GM21390 (cell line): ENCODE measurements at regions not wholly inside any gene's neighbourhood (a gene's known extent, or its start where the extent isn't known, plus 50 kb on each side); places are given as distances from the start of the nearest gene placed in this dataset.
"Not testable (repeated sequence)": the region's sequence is repeated elsewhere in the genome, so short reads cannot be mapped to it uniquely, and the experiment has no call there.

ENCODE experiments used
- ATAC-seq: cut with Tn5 transposase; IDR thresholded peaks from one replicate; pipeline ENCODE4 v1.9.1; 2021; ENCODE audit not compliant: unreplicated experiment

DNA sequence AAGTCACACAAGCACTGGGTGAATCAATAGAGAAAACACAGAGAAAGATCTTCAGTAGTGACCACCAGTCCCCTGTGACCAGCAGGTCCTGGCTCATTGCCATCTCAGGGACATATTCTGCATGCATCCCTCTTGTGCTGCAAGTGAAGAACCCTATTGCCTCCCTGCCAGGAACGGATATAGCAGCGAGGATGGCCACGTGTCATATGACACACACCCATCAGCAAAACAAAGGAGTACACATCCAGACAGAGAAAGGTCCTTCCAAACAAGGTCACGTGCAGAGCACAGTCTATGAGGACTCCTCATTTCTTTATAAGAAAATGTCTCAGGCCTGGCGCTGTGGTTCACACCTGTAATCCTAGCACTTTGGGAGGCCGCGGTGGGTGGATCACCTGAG, 638.4 kb downstream of the FLRT2 start:
- ATAC-seq, result no peak

DNA sequence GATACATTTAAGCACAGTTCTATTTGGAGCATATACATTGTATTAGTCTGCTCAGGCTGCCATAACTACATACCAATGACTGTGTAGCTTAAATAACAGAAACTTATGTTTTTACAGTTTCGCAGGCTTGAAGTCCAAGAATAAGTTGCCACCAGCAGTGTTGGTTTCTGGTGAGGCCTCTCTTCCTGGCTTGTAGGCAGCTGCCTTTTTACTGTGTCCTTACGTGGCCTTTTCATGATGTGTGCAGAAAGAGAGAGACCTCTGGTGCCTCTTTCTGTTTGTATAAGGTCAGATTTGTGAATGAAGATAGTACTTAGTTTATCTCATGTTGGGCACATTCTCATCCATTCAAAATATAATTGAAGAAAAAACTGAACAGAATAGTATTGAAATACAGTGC, 636.6 kb downstream of the FLRT2 start:
- ATAC-seq, result no peak

DNA sequence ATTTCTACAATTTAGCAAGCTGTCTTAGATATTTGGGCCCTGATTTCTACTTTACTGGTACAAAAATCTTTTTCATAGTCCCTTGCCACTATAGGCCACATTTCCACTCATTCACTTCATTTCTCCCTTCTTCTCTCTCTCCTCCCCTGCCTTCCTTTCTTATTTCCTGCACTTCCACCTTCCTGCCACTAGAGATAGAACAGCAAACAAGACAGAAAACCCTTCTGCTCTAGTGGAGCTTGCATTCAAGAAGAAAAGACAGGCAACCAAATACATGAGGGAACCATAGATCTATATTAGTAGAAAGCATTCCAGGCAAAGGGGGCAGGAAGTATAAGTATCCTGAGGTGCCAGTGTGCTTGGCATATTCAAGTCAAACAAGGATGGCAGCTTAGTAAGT, 623.5 kb downstream of the FLRT2 start:
- ATAC-seq, result no peak

DNA sequence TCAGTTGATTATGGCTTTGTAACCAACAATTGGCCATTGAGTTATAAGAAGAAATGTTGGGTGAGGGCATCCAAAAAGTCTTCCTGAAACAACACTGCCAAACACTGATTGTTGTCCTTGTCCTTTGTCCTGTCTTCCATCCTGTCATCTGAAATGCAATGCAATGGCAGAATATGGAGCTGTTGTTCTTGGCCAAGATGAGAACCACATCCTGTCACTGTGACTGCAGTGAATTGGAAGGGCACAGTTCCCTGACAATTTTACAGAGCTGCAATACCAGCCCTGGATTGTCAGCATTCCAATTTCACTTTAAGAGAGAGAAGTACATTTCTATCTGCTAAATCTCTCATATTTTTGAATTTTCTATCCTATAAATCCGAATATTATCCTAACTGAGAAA, 613.3 kb downstream of the FLRT2 start:
- no peak for ATAC-seq

DNA sequence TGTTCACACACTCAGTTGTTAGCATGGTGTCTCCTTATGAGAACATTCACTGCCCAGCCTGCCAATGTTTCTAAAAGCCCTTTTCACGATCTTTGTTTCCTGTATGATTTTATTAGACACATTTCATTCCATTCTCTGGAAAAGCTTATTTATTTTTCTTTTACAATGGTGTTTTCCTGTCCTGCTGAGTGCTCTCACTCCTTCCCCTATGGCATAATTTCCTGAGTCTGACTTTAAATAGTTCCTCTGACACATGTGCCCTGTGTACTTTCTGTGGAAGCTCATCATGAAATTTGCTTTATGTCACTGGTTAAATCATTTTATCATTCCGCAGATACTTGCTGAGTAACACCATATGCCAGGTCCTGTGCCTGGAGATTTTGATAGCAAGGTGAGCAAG, 612.0 kb downstream of the FLRT2 start:
- no peak for ATAC-seq

DNA sequence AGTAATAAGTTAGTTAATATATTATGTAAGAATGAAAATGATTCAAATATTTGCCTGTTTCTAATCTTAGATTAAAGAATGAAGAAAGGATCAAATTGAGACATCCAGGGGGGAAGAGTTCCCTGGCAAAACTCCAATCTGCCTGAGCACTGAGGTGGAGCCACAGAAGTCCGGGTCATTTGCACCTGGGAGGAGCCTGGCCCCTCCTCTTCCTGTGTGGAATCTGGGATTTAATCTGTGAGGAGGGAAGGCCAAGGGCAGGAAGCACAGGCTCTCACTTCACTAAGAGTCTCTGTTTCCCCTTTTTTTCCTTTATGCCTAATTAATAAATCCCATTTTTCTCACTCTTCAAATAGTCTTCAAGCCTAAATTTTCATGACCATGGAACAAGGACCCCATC, 599.5 kb downstream of the FLRT2 start:
- ATAC-seq, result no peak

DNA sequence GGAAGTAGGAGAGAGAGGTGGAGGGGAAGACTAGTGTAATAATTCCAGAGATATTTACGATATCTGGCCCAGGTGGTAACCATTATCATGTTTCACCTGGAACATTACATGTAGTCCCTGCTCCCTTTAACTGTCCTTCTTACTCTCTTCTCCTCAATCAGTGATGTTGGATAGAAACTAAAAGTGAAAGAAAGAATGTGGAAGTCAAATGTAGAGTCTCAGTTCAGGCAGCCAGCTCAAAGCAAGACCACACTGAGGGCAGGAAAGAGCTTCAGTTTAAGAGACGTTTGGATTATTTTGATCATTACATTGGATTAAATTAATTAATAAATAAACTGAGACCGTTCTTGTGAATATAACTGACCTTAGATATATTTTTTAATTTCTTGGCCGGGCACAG, 594.4 kb downstream of the FLRT2 start:
- no peak for ATAC-seq

DNA sequence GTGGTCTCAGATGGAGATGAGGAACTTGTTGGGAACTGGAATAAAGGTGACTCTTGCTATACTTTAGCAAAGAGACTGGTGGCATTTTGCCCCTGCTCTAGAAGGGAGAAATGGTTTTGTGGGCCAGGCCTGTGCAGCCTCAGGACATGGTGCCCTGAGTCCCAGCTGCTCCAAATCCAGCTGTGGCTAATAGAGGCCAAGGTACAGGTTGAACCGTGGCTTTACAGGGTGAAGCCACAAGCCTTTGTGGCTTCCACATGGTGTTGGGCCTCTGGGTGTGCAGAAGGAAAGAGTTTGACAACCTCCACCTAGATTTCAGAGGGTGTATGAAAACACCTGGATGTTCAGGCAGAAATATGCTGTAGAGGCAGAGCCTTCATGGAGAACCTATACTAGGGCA, 586.0 kb downstream of the FLRT2 start:
- no peak for ATAC-seq

DNA sequence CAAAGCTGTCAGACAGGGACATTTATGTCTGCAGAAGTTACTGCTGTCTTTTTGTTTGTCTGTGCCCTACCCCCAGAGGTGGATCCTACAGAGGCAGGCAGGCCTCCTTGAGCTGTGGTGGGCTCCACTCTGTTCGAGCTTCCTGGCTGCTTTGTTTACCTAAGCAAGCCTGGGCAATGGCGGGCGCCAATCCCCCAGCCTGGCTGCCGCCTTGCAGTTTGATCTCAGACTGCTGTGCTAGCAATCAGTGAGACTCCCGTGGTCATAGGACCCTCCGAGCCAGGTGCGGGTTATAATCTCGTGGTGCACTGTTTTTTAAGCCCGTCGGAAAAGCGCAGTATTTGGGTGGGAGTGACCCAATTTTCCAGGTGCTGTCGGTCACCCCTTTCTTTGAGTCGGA, 580.9 kb downstream of the FLRT2 start:
- ATAC-seq, result not testable (repeated sequence)

DNA sequence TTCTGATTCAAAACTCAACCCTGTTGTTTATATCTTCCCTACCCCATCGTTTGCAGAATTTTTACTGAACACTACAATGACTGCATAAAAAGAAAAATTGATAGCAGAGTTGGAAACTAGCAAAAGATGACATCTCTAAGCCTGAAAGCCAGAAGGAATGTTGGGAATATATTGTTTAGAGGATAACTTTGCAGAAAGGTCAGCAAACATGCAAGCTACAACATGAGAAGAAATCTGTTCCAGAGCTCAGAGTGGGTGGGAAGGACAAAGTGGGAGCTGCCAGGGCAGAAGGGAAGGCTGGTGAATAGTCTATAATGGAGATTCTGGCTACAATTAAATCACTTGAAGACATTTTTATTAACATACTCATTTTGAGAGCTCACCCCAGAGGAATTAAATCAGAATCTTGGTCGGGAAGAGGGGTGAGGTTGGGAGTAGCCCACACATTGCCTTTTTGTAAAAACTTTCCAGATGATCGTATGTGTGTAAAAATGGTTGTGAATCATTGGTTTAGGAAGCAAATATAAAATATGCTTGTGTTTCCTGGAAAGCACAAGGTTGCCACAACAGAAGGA, 574.8 kb downstream of the FLRT2 start:
- no peak for ATAC-seq

DNA sequence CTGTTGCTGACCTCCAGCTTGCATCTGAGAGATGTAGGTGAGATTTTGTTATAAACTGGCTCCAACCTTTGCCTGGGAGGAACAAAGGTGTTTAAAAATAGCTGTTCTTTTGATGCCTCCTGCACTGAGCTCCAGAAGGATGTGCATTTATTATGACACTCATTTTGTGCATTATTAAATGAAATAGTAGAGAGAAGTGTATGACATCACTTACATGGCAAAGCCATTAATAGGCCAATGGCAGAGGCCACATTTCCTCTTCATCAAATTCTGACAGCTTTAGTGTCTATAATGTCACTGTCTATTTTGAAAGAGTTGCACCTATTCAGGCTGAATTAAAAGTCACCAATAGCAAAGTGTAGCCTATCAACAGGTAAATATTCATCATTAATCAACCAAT, 564.6 kb downstream of the FLRT2 start:
- no peak for ATAC-seq

DNA sequence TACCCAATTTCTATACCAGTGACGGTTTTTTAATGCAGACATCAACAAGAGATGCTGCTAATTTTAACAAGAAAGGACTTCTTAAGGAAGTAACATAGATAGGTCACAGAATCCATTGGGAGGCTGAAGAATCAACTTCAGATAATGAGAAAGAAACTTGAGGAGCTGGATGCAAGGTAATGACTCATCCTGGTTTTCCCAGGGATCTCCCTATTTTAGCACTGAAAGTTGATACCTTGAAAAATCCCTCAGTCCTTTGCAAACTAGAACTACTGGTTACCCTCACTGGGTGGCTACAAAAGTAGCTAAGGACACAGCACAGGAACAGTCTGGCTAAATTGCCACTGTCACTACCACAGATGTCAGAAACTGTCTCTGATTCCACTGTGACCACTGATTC, 561.9 kb downstream of the FLRT2 start:
- ATAC-seq, result no peak

DNA sequence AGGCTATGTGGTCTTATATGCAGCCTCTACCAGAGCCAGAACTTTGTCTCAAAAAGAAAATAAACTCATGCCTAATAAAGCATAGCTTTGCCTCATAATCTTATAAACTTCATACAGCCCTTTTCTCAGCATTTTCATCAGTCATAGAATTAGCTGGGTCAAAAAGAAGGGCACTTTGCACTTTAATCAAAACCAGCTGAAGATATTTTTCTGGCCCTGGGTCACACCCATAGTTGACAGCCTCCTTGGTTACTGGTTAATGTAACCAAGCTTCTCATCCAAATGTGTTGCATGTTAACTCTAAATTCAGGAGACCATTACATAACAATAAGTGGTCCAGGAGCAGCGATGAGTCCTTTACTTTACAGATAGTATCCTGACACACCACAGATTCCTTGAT, 558.2 kb downstream of the FLRT2 start:
- no peak for ATAC-seq

DNA sequence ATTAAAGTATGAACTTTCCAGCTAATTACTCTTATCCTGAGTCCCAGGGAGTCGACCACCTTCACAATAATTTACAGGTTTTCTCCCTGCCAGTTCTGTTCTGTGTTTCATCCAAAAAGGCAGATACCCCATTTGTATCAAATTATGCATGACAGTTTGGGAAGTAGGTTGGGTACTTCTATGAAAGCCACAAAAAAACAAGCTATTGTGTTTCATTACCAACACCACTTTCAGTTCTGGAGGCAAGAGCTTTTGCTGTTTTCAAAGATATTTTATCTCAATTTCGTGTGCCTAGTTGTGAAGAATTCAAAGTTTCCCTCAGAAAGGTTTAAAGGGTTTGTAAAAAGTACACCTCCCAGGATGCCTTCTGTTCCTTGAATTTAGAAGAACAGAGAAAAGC, 557.4 kb downstream of the FLRT2 start:
- ATAC-seq, result no peak

DNA sequence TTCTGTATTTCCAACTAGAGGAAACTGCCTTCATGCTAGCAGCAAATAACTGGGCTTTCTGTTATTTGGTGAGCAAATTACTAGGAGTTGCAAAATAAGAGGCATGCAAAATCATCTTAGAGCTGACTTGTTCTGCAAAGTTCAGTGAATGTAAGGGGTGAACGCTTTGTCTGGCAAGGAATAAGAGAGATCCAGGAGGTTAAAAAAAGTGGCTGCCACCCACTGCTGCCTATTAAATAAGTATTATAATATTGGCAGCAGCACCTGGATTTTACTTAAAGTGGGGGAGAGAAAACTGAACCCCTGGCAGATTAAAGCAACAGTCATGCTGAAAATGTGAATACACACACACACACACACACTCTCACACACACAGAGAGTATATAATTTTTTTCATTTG, 557.0 kb downstream of the FLRT2 start:
- no peak for ATAC-seq

DNA sequence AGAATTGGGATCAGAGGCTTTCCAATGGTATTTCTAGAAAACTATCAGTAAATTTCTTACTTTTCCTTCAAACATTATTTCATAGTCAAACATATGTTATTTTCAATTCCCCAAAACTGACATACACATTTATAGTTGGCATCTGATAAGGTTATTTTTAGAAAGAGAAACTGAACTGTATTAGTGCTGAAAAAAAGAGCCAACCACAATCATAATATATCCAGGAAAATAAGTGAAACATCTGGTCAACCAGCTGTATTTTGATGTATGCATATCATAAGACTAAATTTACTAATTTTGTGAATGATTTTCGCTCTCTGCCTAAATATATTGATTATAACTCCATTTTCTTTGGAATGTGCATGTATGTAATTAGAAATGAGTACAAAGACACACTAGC, 554.2 kb downstream of the FLRT2 start:
- no peak for ATAC-seq

DNA sequence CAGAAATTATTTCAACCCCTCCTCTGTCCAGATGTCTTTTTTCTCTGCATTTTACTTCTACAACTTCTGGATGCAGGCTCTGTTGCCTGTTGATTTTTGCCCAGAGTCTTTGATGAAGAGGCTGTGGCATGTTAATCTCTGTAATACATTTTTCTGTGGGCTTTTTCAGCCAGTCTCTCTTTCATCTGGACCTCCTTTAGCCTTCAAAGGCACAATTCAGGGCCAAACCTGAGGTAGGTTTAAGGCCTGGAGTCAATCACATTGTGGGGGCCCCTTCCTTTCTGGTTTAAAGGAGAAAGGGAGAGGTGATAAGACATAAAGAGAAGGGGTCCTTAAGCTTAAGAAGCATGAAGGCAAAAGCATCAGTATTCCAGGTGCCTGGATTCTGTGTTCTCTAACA, 553.7 kb downstream of the FLRT2 start:
- no peak for ATAC-seq

DNA sequence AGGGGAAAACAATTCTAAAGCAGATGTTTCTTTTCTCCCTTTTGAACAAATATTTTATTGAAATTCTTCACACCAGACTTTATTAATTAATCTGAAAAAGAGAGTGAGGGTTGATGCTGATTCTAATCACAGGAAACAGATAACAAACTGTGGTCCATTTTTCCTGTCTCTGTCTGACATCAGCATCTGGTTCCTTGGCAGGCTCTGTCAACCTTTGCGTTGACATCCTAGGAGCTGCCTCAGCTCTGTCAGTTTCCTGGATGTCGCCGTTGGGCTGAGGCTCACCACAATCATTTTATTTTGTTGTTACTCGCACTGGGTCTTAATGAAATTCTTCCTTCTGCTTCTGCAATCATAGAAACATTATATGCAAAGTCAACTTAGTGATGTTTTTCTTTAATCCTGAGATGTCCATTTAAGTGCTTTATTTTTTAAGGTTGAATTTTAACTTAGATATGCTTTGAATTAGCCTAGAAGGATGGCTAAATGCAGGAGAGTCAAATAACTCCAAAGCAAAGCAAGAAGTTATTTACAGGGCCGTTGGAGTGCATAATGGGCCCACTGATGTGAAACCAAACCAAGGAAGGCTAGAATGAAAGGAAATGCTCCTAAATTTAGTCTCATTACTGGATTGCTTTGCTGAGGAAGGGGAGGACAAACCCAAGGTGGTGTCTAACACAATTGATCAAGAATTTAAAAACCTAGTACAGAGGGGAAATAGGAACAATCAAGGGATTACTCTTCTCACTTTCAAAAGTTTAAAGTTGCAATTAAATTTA, 542.4 kb downstream of the FLRT2 start:
- ATAC-seq, result no peak

DNA sequence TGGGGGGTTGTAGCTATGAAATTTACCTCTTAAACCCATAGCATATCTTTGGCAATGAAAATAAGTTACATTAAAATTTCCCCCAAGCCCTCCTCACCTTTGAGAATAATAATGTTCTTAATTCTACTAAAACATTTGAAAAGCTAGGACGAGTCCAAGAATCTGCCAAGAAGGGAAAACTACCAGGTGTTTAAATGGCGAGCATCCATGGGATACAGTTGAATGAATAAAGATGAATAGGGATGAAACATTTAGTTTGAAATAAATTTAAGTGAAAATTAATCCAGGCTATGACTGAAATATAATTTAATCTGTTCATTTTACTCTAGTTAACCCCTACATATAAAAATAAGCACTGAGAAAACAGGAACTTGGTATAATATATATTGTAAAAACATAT, 536.7 kb downstream of the FLRT2 start:
- no peak for ATAC-seq

DNA sequence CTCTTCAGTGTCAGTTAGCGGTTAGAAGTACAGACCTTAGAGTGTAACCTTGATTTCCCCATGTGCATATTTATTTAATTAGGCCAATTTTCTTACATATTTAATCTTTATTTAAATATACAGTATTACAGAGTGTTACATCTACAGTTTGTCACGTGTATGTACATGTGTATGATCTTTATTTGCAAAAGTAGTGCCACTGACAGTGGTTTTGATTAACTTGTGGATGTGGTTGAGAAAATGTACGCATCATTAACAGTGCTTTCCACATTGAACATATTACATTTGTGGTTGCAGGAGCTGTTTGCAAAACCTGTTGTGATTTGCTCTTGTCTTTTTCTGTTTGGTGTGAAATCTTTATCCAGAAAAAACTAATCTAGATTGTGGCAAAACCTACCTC, 535.5 kb downstream of the FLRT2 start:
- no peak for ATAC-seq

DNA sequence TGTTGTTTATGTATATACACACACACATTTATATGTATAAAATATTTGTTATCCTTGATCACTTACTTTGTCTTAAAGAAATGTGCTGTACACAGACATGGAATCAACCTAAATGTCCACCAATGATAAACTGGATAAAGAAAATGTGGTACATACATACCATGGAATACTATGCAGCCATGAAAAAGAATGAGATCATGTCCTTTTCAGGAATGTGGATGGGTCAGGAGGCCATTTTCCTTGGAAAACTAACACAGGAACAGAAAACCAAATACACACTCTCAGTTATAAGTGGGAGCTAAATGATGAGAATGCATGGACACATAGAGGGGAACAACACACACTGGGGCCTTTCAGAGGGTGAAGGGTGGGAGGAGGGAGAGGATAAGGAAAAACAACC, 534.7 kb downstream of the FLRT2 start:
- ATAC-seq, result not testable (repeated sequence)

DNA sequence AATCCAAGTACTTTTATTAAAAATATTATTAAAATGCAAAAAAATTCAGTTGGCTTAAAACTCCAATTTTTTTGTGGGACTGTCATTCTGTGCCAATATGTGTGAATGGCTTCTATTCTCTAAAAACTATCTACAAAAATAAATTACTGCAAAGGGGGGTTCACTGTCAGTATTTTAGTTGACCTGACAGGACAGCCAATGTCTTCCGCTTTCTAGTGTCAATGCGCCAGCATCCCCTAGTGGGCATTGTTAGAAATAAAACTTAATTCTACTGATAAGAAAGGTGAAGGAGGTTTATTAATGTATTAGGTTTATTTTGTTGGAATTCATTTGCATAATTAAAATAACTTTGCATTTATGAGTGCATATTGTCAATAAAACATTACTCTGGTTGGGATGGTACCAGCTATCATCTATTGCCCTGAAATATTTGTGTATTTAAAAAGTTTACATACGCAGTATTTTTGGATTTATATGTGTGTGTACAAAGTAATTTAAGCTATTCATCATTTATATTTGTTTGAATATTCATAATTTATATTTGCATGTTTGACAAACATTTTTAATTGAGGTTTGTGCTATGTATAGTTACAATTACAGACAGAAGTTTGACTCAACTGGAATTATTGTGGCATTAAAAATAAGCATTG, 527.2 kb downstream of the FLRT2 start:
- ATAC-seq, result no peak
